ENCODE measurements at regions not wholly inside any gene's neighbourhood (a gene's known extent, or its start where the extent isn't known, plus 50 kb on each side); places are given as distances from the start of the nearest gene placed in this dataset.

- Histone ChIP-seq H3K27me3 (ENCODE audit: control insufficient read depth in 1 of 2, insufficient read depth in 2 of 2, low read length in 2 of 2) (no peaks in the 10 kb centered on the region), H3K4me1 (ENCODE audit: control insufficient read depth, insufficient read depth, low read length) (no peaks in the 10 kb centered on the region), H3K9ac (ENCODE audit: low read length in 2 of 2) (no peak overlapping the region), H3K4me3 (ENCODE audit: low read length in 2 of 2) (no peak overlapping the region), H3K9me3 (ENCODE audit: control insufficient read depth in 2 of 2, low read length in 2 of 2) (no peaks in the 10 kb centered on the region), H3K36me3 (ENCODE audit: control insufficient read depth in 2 of 2, insufficient read depth in 2 of 2, low read length in 2 of 2) (no peaks in the 10 kb centered on the region), H3K27ac (ENCODE audit: low read length) (no peak overlapping the region)
These were observed 783.8 kb upstream of the EDIL3 start for GRCh38 chr5:85168474-85168873.

- Histone ChIP-seq H3K9me3 (ENCODE audit: control insufficient read depth in 2 of 2, low read length in 2 of 2) (no peaks in the 10 kb centered on the region), H3K9ac (ENCODE audit: low read length in 2 of 2) (no peak overlapping the region), H3K27ac (ENCODE audit: low read length) (no peak overlapping the region), H3K4me3 (ENCODE audit: low read length in 2 of 2) (no peak overlapping the region), H3K27me3 (ENCODE audit: control insufficient read depth in 1 of 2, insufficient read depth in 2 of 2, low read length in 2 of 2) (no peaks in the 10 kb centered on the region), H3K36me3 (ENCODE audit: control insufficient read depth in 2 of 2, insufficient read depth in 2 of 2, low read length in 2 of 2) (no peaks in the 10 kb centered on the region), H3K4me1 (ENCODE audit: control insufficient read depth, insufficient read depth, low read length) (no peaks in the 10 kb centered on the region)
These were observed 785.5 kb upstream of the EDIL3 start for GRCh38 chr5:85170183-85170582.

GRCh38 chr5:85173469-85173868 lies 788.8 kb upstream of the EDIL3 start:
- H3K4me1 ChIP-seq (ENCODE audit: control insufficient read depth, insufficient read depth, low read length), result no peaks in the 10 kb centered on the region
- H3K9me3 ChIP-seq (ENCODE audit: control insufficient read depth in 2 of 2, low read length in 2 of 2), result no peaks in the 10 kb centered on the region
- no peaks in the 10 kb centered on the region for H3K27me3 ChIP-seq (ENCODE audit: control insufficient read depth in 1 of 2, insufficient read depth in 2 of 2, low read length in 2 of 2)
- H3K27ac ChIP-seq (ENCODE audit: low read length), result no peak overlapping the region
- H3K4me3 ChIP-seq (ENCODE audit: low read length in 2 of 2), result no peak overlapping the region
- no peaks in the 10 kb centered on the region for H3K36me3 ChIP-seq (ENCODE audit: control insufficient read depth in 2 of 2, insufficient read depth in 2 of 2, low read length in 2 of 2)
- no peak overlapping the region for H3K9ac ChIP-seq (ENCODE audit: low read length in 2 of 2)

- Histone ChIP-seq H3K9ac (ENCODE audit: low read length in 2 of 2) (no peak overlapping the region), H3K27ac (ENCODE audit: low read length) (no peak overlapping the region), H3K4me1 (ENCODE audit: control insufficient read depth, insufficient read depth, low read length) (no peaks in the 10 kb centered on the region), H3K4me3 (ENCODE audit: low read length in 2 of 2) (no peak overlapping the region), H3K27me3 (ENCODE audit: control insufficient read depth in 1 of 2, insufficient read depth in 2 of 2, low read length in 2 of 2) (no peaks in the 10 kb centered on the region), H3K36me3 (ENCODE audit: control insufficient read depth in 2 of 2, insufficient read depth in 2 of 2, low read length in 2 of 2) (no peaks in the 10 kb centered on the region), H3K9me3 (ENCODE audit: control insufficient read depth in 2 of 2, low read length in 2 of 2) (no peaks in the 10 kb centered on the region)
These were observed 797.7 kb upstream of the EDIL3 start for GRCh38 chr5:85182344-85182743.

- Histone ChIP-seq H3K36me3 (ENCODE audit: control insufficient read depth in 2 of 2, insufficient read depth in 2 of 2, low read length in 2 of 2) (no peaks in the 10 kb centered on the region), H3K9me3 (ENCODE audit: control insufficient read depth in 2 of 2, low read length in 2 of 2) (no peaks in the 10 kb centered on the region), H3K27ac (ENCODE audit: low read length) (no peak overlapping the region), H3K9ac (ENCODE audit: low read length in 2 of 2) (no peak overlapping the region), H3K4me1 (ENCODE audit: control insufficient read depth, insufficient read depth, low read length) (no peaks in the 10 kb centered on the region), H3K27me3 (ENCODE audit: control insufficient read depth in 1 of 2, insufficient read depth in 2 of 2, low read length in 2 of 2) (no peaks in the 10 kb centered on the region), H3K4me3 (ENCODE audit: low read length in 2 of 2) (no peak overlapping the region)
These were observed 819.6 kb upstream of the EDIL3 start for GRCh38 chr5:85204289-85204688.

GRCh38 chr5:85205430-85205829 lies 820.8 kb upstream of the EDIL3 start:
- Histone ChIP-seq H3K9me3 (ENCODE audit: control insufficient read depth in 2 of 2, low read length in 2 of 2) (no peaks in the 10 kb centered on the region), H3K36me3 (ENCODE audit: control insufficient read depth in 2 of 2, insufficient read depth in 2 of 2, low read length in 2 of 2) (no peaks in the 10 kb centered on the region), H3K9ac (ENCODE audit: low read length in 2 of 2) (no peak overlapping the region), H3K27ac (ENCODE audit: low read length) (no peak overlapping the region), H3K27me3 (ENCODE audit: control insufficient read depth in 1 of 2, insufficient read depth in 2 of 2, low read length in 2 of 2) (no peaks in the 10 kb centered on the region), H3K4me3 (ENCODE audit: low read length in 2 of 2) (no peak overlapping the region), H3K4me1 (ENCODE audit: control insufficient read depth, insufficient read depth, low read length) (no peaks in the 10 kb centered on the region)

GRCh38 chr5:85225388-85225787 lies 840.7 kb upstream of the EDIL3 start:
- Histone ChIP-seq H3K36me3 (ENCODE audit: control insufficient read depth in 2 of 2, insufficient read depth in 2 of 2, low read length in 2 of 2) (no peaks in the 10 kb centered on the region), H3K4me1 (ENCODE audit: control insufficient read depth, insufficient read depth, low read length) (no peaks in the 10 kb centered on the region), H3K9me3 (ENCODE audit: control insufficient read depth in 2 of 2, low read length in 2 of 2) (no peaks in the 10 kb centered on the region), H3K4me3 (ENCODE audit: low read length in 2 of 2) (no peak overlapping the region), H3K27me3 (ENCODE audit: control insufficient read depth in 1 of 2, insufficient read depth in 2 of 2, low read length in 2 of 2) (no peaks in the 10 kb centered on the region), H3K27ac (ENCODE audit: low read length) (no peak overlapping the region), H3K9ac (ENCODE audit: low read length in 2 of 2) (no peak overlapping the region)

- H3K27ac ChIP-seq (ENCODE audit: low read length), result no peak overlapping the region
- H3K4me1 ChIP-seq (ENCODE audit: control insufficient read depth, insufficient read depth, low read length), result no peaks in the 10 kb centered on the region
- no peak overlapping the region for H3K4me3 ChIP-seq (ENCODE audit: low read length in 2 of 2)
- no peaks in the 10 kb centered on the region for H3K27me3 ChIP-seq (ENCODE audit: control insufficient read depth in 1 of 2, insufficient read depth in 2 of 2, low read length in 2 of 2)
- peaks cover 2 to 17% of the 10 kb centered on the region in 2 donors for H3K9me3 ChIP-seq (ENCODE audit: control insufficient read depth in 2 of 2, low read length in 2 of 2)
- no peaks in the 10 kb centered on the region for H3K36me3 ChIP-seq (ENCODE audit: control insufficient read depth in 2 of 2, insufficient read depth in 2 of 2, low read length in 2 of 2)
- no peak overlapping the region for H3K9ac ChIP-seq (ENCODE audit: low read length in 2 of 2)
These were observed 864.5 kb upstream of the EDIL3 start for GRCh38 chr5:85249204-85249603.

GRCh38 chr5:85263125-85263524 lies 878.4 kb upstream of the EDIL3 start:
- H3K9ac ChIP-seq (ENCODE audit: low read length in 2 of 2), result no peak overlapping the region
- no peaks in the 10 kb centered on the region for H3K4me1 ChIP-seq (ENCODE audit: control insufficient read depth, insufficient read depth, low read length)
- no peak overlapping the region for H3K27ac ChIP-seq (ENCODE audit: low read length)
- H3K36me3 ChIP-seq (ENCODE audit: control insufficient read depth in 2 of 2, insufficient read depth in 2 of 2, low read length in 2 of 2), result no peaks in the 10 kb centered on the region
- no peaks in the 10 kb centered on the region for H3K9me3 ChIP-seq (ENCODE audit: control insufficient read depth in 2 of 2, low read length in 2 of 2)
- H3K27me3 ChIP-seq (ENCODE audit: control insufficient read depth in 1 of 2, insufficient read depth in 2 of 2, low read length in 2 of 2), result no peaks in the 10 kb centered on the region
- no peak overlapping the region for H3K4me3 ChIP-seq (ENCODE audit: low read length in 2 of 2)

- no peak overlapping the region for H3K4me3 ChIP-seq (ENCODE audit: low read length in 2 of 2)
- no peaks in the 10 kb centered on the region for H3K9me3 ChIP-seq (ENCODE audit: control insufficient read depth in 2 of 2, low read length in 2 of 2)
- H3K27me3 ChIP-seq (ENCODE audit: control insufficient read depth in 1 of 2, insufficient read depth in 2 of 2, low read length in 2 of 2), result no peaks in the 10 kb centered on the region
- no peaks in the 10 kb centered on the region for H3K36me3 ChIP-seq (ENCODE audit: control insufficient read depth in 2 of 2, insufficient read depth in 2 of 2, low read length in 2 of 2)
- H3K4me1 ChIP-seq (ENCODE audit: control insufficient read depth, insufficient read depth, low read length), result no peaks in the 10 kb centered on the region
- H3K27ac ChIP-seq (ENCODE audit: low read length), result no peak overlapping the region
- no peak overlapping the region for H3K9ac ChIP-seq (ENCODE audit: low read length in 2 of 2)
These were observed 882.0 kb upstream of the EDIL3 start for GRCh38 chr5:85266692-85267091.

GRCh38 chr5:85268194-85268593 lies 883.5 kb upstream of the EDIL3 start:
- no peaks in the 10 kb centered on the region for H3K9me3 ChIP-seq (ENCODE audit: control insufficient read depth in 2 of 2, low read length in 2 of 2)
- H3K9ac ChIP-seq (ENCODE audit: low read length in 2 of 2), result no peak overlapping the region
- no peaks in the 10 kb centered on the region for H3K27me3 ChIP-seq (ENCODE audit: control insufficient read depth in 1 of 2, insufficient read depth in 2 of 2, low read length in 2 of 2)
- no peak overlapping the region for H3K4me3 ChIP-seq (ENCODE audit: low read length in 2 of 2)
- H3K4me1 ChIP-seq (ENCODE audit: control insufficient read depth, insufficient read depth, low read length), result no peaks in the 10 kb centered on the region
- H3K27ac ChIP-seq (ENCODE audit: low read length), result no peak overlapping the region
- no peaks in the 10 kb centered on the region for H3K36me3 ChIP-seq (ENCODE audit: control insufficient read depth in 2 of 2, insufficient read depth in 2 of 2, low read length in 2 of 2)

- no peak overlapping the region for H3K27ac ChIP-seq (ENCODE audit: low read length)
- H3K9me3 ChIP-seq (ENCODE audit: control insufficient read depth in 2 of 2, low read length in 2 of 2), result no peaks in the 10 kb centered on the region
- no peak overlapping the region for H3K4me3 ChIP-seq (ENCODE audit: low read length in 2 of 2)
- no peaks in the 10 kb centered on the region for H3K27me3 ChIP-seq (ENCODE audit: control insufficient read depth in 1 of 2, insufficient read depth in 2 of 2, low read length in 2 of 2)
- H3K9ac ChIP-seq (ENCODE audit: low read length in 2 of 2), result no peak overlapping the region
- H3K4me1 ChIP-seq (ENCODE audit: control insufficient read depth, insufficient read depth, low read length), result no peaks in the 10 kb centered on the region
- no peaks in the 10 kb centered on the region for H3K36me3 ChIP-seq (ENCODE audit: control insufficient read depth in 2 of 2, insufficient read depth in 2 of 2, low read length in 2 of 2)
These were observed 893.5 kb upstream of the EDIL3 start for GRCh38 chr5:85278193-85278592.

Data from stomach smooth muscle (tissue), 2 donors.